ENCODE measurements at regions not wholly inside any gene's neighbourhood (a gene's known extent, or its start where the extent isn't known, plus 50 kb on each side); places are given as distances from the start of the nearest gene placed in this dataset.

- no peak for TF ChIP-seq CTCF (conservative IDR thresholded peaks at IDR 0.05)
- TF ChIP-seq ZFX (IDR thresholded peaks at IDR 0.05), result no peak
These were observed 118.0 kb upstream of the PPARGC1A start for GRCh38 chr4:24007860-24008261.
